Ectodermal cell (in vitro differentiated cells): ENCODE measurements at regions not wholly inside any gene's neighbourhood (a gene's known extent, or its start where the extent isn't known, plus 50 kb on each side); places are given as distances from the start of the nearest gene placed in this dataset.

Experiments used
- H3K27ac ChIP-seq: 2 replicates; pipeline ENCODE4 v1.7.0; 2013; ENCODE audit warnings: mild to moderate bottlenecking, low read depth, low read length; ENCODE audit not compliant: insufficient read depth, poor library complexity, severe bottlenecking
- H3K27me3 ChIP-seq: 2 replicates; pipeline ENCODE4 v1.7.0; 2013; ENCODE audit warnings: mild to moderate bottlenecking, low read length; ENCODE audit not compliant: insufficient read depth, control insufficient read depth, poor library complexity, severe bottlenecking
- H3K36me3 ChIP-seq: one replicate; pipeline ENCODE4 v1.7.0; 2013; ENCODE audit warnings: low read length; ENCODE audit not compliant: control insufficient read depth, insufficient read depth
- H3K4me1 ChIP-seq: one replicate; pipeline ENCODE4 v1.7.0; 2013; ENCODE audit warnings: low read length; ENCODE audit not compliant: control insufficient read depth, insufficient read depth
- H3K4me3 ChIP-seq: 2 replicates; pipeline ENCODE4 v1.7.0; 2013; ENCODE audit warnings: low read depth, low read length, control low read depth; ENCODE audit not compliant: insufficient read depth
- H3K9me3 ChIP-seq: 2 replicates; pipeline ENCODE4 v1.7.0; 2013; ENCODE audit warnings: mild to moderate bottlenecking, low read length, moderate library complexity; ENCODE audit not compliant: control insufficient read depth
- WGBS, 2 experiments: methylation state at CpG; one replicate each; pipeline ENCODE4 v1.1.7; 2013; ENCODE audit warnings: missing lambda C conversion rate in 2 of 2; 5-methylcytosine and 5-hydroxymethylcytosine counted together

DNA sequence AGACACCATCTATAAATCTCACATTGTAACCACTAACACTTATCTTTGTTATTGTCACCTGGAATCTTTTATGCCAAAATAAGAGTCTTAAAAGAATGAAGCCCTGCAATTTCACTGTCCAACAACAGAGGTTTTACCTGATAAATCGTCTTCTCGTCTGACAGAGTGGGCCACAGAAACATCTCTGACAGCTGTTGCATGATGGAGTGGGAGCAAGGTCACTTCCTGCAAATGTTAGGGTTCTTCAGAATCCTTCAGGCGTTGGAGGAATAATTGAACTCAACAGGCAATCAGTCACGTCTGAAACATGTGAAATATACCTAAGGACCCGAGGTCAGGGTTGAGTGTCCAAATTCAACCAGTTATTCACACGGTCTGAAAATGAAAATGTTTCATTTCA is 353.6 kb downstream of the TRIML1 start:
- H3K27ac ChIP-seq, result no peak overlapping the region
- no peaks in the 10 kb centered on the region for H3K36me3 ChIP-seq
- no peak overlapping the region for H3K4me3 ChIP-seq
- peaks cover 3% of the 10 kb centered on the region for H3K9me3 ChIP-seq
- H3K27me3 ChIP-seq, result no peaks in the 10 kb centered on the region
- 93 to 95% methylated on average over 6 of the region's 6 CpGs for WGBS, 2 experiments
- no peaks in the 10 kb centered on the region for H3K4me1 ChIP-seq

DNA sequence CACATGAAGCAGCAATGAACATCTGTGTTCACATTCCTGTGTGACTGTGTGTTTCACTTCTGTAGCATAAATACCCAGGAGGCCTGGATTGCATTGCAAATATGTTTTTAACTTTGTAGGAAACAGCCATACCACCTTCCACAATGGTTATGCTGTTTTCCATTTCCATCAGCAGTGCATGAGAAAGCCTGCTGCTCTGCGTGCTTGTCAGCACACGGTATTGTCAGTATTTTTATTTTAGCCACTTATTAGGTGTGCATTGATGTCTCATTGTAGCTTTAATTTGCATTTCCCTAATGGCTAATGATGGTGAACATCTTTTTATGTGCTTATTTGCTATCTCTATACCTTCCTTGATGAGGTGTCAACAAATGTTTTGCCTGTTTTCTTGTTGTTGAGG is 355.9 kb downstream of the TRIML1 start:
- 85 to 96% methylated on average over 2 of the region's 2 CpGs for WGBS, 2 experiments
- Histone ChIP-seq H3K4me3 (no peak overlapping the region), H3K36me3 (no peaks in the 10 kb centered on the region), H3K4me1 (no peaks in the 10 kb centered on the region), H3K27me3 (no peaks in the 10 kb centered on the region), H3K9me3 (peaks cover 3% of the 10 kb centered on the region), H3K27ac (no peak overlapping the region)

DNA sequence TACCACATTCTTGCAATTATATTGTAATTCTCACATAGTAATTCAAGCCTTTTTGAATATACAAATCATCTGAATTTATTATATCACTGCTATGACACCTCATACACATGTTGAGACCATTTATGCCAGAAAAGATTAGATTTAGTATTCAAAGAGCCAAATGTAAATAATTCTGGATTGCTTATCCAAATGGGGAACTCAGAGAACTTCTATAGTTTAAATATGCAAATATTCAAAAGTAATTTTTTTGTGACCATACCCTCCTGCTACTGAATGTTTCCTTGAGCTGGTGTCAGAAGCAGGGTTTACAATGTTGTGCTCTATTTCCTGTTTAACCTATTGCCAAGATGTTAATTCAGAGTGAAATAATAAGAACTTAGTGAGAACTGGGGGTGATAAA is 372.2 kb downstream of the TRIML1 start:
- no peaks in the 10 kb centered on the region for H3K4me1 ChIP-seq
- H3K9me3 ChIP-seq, result no peaks in the 10 kb centered on the region
- no peak overlapping the region for H3K27ac ChIP-seq
- H3K4me3 ChIP-seq, result no peak overlapping the region
- no peaks in the 10 kb centered on the region for H3K36me3 ChIP-seq
- H3K27me3 ChIP-seq, result no peaks in the 10 kb centered on the region

DNA sequence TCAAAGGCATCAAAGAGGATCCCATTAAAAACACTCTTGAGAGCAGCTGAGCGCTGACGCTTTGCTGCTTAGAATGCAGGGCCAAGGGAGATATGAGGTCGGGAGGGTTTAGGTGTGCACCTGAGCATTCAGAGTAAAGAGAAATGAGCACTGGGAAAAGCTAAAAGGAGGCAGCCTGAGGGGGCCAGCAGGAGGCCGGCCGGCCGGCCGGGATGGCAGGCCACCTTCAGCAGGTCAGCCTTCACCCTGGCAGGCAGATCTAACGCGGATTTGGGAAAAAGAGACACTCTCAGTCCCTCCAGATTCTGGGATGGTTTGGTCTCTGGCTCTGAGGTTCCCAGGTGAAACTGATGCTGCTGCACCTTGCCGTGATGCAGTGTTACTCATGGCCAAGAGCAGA is 393.5 kb downstream of the TRIML1 start:
- WGBS, 2 experiments, result 82% methylated on average over 10 of the region's 10 CpGs
- Histone ChIP-seq H3K36me3 (no peaks in the 10 kb centered on the region), H3K27ac (no peak overlapping the region), H3K4me1 (no peaks in the 10 kb centered on the region), H3K9me3 (no peaks in the 10 kb centered on the region), H3K4me3 (no peak overlapping the region), H3K27me3 (no peaks in the 10 kb centered on the region)

DNA sequence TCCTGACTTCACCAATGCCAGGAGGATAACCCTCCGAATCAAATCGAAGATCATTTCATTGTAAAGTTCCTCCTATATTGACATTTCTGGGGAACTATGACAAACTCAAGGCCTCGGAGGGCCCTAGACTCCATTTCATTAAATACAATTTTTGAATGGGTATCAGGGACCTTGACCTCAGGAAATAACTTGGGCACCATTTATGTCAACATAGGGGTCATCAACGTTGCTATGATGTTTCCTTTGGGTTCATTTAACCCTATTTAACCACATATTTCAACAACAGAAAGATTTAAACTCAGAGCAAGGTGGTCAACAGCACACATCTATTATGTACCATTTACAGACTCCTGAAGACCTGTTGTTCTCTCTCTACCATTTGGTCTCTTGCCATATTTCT is 395.1 kb downstream of the TRIML1 start:
- Histone ChIP-seq H3K9me3 (no peaks in the 10 kb centered on the region), H3K27me3 (no peaks in the 10 kb centered on the region), H3K27ac (no peak overlapping the region), H3K4me3 (no peak overlapping the region), H3K4me1 (no peaks in the 10 kb centered on the region), H3K36me3 (no peaks in the 10 kb centered on the region)
- WGBS, 2 experiments, result 84 to 93% methylated on average over 4 of the region's 4 CpGs

DNA sequence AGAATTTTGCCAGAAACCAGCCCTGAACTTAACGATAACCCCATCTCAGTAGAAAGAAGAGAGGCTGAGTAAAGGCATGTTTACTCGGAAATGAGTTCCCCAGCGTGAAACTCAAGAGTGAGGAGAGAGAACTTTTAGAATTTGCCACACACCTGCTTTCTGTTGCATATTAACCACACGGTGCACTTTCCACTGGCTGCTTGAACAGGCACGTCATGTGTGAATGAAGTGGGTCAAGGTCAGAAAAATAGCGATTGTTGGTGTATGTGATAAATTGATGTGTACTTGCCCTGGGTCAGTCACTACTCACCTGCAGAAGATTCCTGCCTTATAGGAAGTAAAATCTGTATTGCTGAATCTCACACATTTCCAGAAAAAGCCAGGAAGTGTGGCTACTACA is 395.7 kb downstream of the TRIML1 start:
- Histone ChIP-seq H3K27me3 (no peaks in the 10 kb centered on the region), H3K4me3 (no peak overlapping the region), H3K9me3 (no peaks in the 10 kb centered on the region), H3K4me1 (no peaks in the 10 kb centered on the region), H3K27ac (no peak overlapping the region), H3K36me3 (no peaks in the 10 kb centered on the region)
- 92 to 95% methylated on average over 6 of the region's 6 CpGs for WGBS, 2 experiments

DNA sequence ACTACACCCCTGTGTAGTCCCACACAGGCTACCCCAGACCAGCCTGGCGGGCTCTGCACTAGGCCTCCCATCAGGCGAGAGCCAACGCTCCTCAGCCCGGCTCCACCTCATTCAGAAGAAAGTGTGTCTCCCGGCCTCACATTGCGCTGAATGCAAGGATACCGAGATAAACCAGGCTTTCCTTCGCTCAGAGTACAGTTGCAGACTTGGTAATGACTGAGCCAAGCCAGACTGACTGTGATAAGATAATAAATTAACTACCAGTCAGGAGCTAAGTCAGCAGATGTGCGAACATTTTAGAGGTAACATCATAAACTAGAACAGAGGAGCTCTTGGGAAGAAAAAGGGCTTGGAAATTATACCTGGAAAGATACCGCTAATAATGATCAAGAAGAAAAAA is 397.6 kb downstream of the TRIML1 start:
- Histone ChIP-seq H3K9me3 (no peaks in the 10 kb centered on the region), H3K4me1 (no peaks in the 10 kb centered on the region), H3K27ac (no peak overlapping the region), H3K36me3 (no peaks in the 10 kb centered on the region), H3K4me3 (no peak overlapping the region), H3K27me3 (no peaks in the 10 kb centered on the region)
- WGBS, 2 experiments, result 95% methylated on average over 10 of the region's 10 CpGs

DNA sequence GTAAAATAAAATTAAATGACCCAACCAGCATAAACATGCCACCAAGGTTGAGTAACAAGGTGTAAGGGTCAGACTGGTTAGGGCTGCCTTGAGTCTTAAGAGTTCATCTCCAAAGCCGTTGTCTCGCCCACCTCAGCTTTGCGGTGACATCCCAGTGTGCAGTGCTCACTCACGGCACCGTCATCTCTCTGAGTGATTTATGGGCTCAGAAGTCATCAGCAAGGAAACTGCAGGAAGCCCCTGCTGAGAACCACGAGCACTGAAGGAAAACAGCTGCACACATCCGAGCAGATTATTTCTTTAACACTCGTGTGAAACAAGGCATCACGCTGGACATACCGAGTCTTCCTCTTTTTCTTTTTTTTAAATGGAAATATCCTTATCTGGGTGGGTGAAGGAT is 411.1 kb downstream of the TRIML1 start:
- Histone ChIP-seq H3K9me3 (no peaks in the 10 kb centered on the region), H3K4me3 (no peak overlapping the region), H3K4me1 (no peaks in the 10 kb centered on the region), H3K27me3 (no peaks in the 10 kb centered on the region), H3K27ac (no peak overlapping the region), H3K36me3 (no peaks in the 10 kb centered on the region)
- 92 to 97% methylated on average over 10 of the region's 10 CpGs for WGBS, 2 experiments

DNA sequence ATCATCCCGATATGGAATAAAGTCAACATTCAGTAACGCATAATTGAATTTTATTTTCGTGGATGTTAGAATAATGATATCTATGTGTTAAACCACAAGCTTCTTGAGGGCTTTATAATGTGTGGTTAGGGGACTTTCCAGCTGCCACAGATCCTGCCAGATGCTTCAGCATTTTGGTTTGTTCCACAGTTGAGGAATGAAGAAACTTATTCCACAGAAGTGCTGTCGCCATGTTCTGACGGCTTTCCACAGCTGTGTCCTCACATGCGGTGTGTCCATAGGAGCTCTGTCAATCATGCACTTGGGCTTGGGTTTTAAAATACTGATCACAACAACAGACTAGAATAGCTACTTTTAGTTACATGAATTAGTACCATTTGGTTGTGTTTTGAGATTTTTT is 411.9 kb downstream of the TRIML1 start:
- no peak overlapping the region for H3K27ac ChIP-seq
- WGBS, 2 experiments, result 79 to 81% methylated on average over 6 of the region's 6 CpGs
- H3K4me3 ChIP-seq, result no peak overlapping the region
- H3K27me3 ChIP-seq, result no peaks in the 10 kb centered on the region
- no peaks in the 10 kb centered on the region for H3K36me3 ChIP-seq
- H3K9me3 ChIP-seq, result no peaks in the 10 kb centered on the region
- no peaks in the 10 kb centered on the region for H3K4me1 ChIP-seq

DNA sequence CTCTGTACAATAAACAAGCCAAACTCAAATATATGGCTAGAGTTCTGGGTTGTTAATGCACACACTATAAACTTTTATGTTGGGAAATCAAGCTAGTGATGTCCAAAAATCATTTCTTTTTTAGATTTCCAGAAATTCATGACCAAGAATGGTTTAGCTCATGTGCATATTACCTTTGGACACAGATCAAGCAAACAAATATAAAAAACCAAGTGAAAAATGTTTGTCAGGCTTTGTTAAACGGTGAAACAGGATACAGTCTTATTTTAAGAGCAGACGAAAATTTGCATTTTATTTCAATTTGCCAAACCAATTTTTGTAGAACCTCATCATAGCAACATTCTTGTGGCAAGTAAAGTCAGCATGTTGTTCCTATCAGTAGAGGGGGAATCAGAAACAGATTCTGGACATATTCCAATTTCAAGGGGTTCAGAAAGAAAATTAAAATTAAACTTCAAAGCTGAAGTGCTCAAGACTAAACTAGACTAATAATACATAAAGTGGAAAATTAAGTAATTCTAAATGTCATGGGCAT is 413.6 kb downstream of the TRIML1 start:
- Histone ChIP-seq H3K9me3 (no peaks in the 10 kb centered on the region), H3K27me3 (no peaks in the 10 kb centered on the region), H3K4me1 (no peaks in the 10 kb centered on the region), H3K27ac (no peak overlapping the region), H3K4me3 (no peak overlapping the region), H3K36me3 (no peaks in the 10 kb centered on the region)
- WGBS, 2 experiments, result 92 to 97% methylated on average over 2 of the region's 2 CpGs

DNA sequence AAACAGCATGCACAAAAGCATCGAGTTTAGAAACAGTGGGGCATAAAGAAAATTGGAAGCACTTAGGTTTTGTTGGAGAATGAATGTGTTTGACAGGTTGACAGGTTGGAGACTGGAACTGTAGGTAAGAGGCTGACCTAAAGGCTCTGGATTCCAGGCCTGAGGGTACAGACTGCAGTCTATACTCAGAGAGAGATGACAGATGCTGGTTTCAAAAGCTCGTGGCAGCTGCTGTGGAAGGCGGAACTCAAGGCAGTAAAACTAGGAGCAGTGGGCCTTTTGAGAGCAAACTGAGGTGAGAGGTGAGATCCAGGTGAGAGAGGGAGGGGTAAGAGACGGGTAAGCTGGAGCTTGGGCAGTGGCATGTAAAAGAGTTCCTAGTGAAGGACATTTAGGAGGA is 415.2 kb downstream of the TRIML1 start:
- no peaks in the 10 kb centered on the region for H3K36me3 ChIP-seq
- no peak overlapping the region for H3K27ac ChIP-seq
- H3K4me3 ChIP-seq, result no peak overlapping the region
- H3K27me3 ChIP-seq, result no peaks in the 10 kb centered on the region
- H3K4me1 ChIP-seq, result no peaks in the 10 kb centered on the region
- H3K9me3 ChIP-seq, result no peaks in the 10 kb centered on the region
- WGBS, 2 experiments, result 88 to 91% methylated on average over 4 of the region's 4 CpGs
